ENCODE measurements at regions not wholly inside any gene's neighbourhood (a gene's known extent, or its start where the extent isn't known, plus 50 kb on each side); places are given as distances from the start of the nearest gene placed in this dataset.

DNA sequence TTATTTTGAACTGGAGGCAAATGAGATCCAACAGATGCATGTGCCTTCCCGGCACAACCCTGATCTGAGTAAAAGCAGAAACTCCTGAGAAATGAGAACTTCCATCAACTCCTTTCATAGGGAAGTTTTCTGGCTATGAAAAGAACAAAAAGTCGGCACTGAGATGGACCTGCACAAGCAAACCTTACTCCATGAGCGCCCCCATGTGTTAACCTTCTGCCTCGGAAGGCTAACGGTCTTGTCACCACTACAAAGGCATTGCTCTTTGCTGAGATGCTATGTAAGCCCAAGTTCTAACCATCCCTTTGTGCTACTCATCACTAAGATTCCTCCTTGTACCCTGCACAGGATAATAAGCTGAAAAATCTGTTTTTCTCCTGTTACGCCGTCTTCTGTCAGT is 57.3 kb upstream of the SULT1C3 start (continued):
- TF ChIP-seq THAP12 (CRISPR knock-in tag; IDR thresholded peaks at IDR 0.05) (no peak), ZNF354B (CRISPR knock-in tag; IDR thresholded peaks at IDR 0.05) (no peak), RFX5 (IDR thresholded peaks at IDR 0.05; ENCODE audit: low read depth, low read length) (no peak), RFX1 (IDR thresholded peaks at IDR 0.05) (no peak), TEAD1 (CRISPR knock-in tag; IDR thresholded peaks at IDR 0.05) (no peak), RAD21 (CRISPR knock-in tag; conservative IDR thresholded peaks at IDR 0.05 in 1 of 2, IDR thresholded peaks at IDR 0.05 in 1 of 2) (peak in 1 of 2 experiments; percentile 60; a peak in 2 of 4 replicates), ZNF780A (CRISPR knock-in tag; IDR thresholded peaks at IDR 0.05) (no peak), ZBTB7A (IDR thresholded peaks at IDR 0.05; ENCODE audit: borderline replicate concordance, control insufficient read depth, low read depth, low read length) (no peak), EHMT2 (IDR thresholded peaks at IDR 0.05) (no peak), ZNF79 (CRISPR knock-in tag; IDR thresholded peaks at IDR 0.05; ENCODE audit: low read depth) (no peak), BDP1 (IDR thresholded peaks at IDR 0.05; ENCODE audit: insufficient read depth, insufficient read length) (no peak), ZNF134 (CRISPR knock-in tag; conservative IDR thresholded peaks at IDR 0.05) (no peak), REST (IDR thresholded peaks at IDR 0.05; ENCODE audit: borderline replicate concordance) (peak; percentile 17; the same call in 1 of the 2 replicates), REST (CRISPR knock-in tag; IDR thresholded peaks at IDR 0.05; ENCODE audit: low read depth) (no peak), ZNF175 (CRISPR knock-in tag; IDR thresholded peaks at IDR 0.05; ENCODE audit: low read depth) (no peak)
- TF ChIP-seq, protein P1, sequence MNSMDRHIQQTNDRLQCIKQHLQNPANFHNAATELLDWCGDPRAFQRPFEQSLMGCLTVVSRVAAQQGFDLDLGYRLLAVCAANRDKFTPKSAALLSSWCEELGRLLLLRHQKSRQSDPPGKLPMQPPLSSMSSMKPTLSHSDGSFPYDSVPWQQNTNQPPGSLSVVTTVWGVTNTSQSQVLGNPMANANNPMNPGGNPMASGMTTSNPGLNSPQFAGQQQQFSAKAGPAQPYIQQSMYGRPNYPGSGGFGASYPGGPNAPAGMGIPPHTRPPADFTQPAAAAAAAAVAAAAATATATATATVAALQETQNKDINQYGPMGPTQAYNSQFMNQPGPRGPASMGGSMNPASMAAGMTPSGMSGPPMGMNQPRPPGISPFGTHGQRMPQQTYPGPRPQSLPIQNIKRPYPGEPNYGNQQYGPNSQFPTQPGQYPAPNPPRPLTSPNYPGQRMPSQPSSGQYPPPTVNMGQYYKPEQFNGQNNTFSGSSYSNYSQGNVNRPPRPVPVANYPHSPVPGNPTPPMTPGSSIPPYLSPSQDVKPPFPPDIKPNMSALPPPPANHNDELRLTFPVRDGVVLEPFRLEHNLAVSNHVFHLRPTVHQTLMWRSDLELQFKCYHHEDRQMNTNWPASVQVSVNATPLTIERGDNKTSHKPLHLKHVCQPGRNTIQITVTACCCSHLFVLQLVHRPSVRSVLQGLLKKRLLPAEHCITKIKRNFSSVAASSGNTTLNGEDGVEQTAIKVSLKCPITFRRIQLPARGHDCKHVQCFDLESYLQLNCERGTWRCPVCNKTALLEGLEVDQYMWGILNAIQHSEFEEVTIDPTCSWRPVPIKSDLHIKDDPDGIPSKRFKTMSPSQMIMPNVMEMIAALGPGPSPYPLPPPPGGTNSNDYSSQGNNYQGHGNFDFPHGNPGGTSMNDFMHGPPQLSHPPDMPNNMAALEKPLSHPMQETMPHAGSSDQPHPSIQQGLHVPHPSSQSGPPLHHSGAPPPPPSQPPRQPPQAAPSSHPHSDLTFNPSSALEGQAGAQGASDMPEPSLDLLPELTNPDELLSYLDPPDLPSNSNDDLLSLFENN (IDR thresholded peaks at IDR 0.05; ENCODE audit: low read depth in 2 of 2, low read length in 2 of 2) = no peak
